OCI-LY1 (cell line): ENCODE measurements at regions not wholly inside any gene's neighbourhood (a gene's known extent, or its start where the extent isn't known, plus 50 kb on each side); places are given as distances from the start of the nearest gene placed in this dataset.

Source experiments
- EZH2 ChIP-seq: fragments of 200-600 bp; sonication (generic), shearing (Covaris generic); IDR thresholded peaks from 2 replicates; pipeline ENCODE4 v1.8.0; 2017; ENCODE audit warnings: borderline replicate concordance, mixed run types, mild to moderate bottlenecking, antibody characterized with exemption, low read length, moderate library complexity, mixed read lengths
- TF ChIP-seq, protein P1 (sequence below): fragments of 200-600 bp; sonication (generic), shearing (Covaris generic); IDR thresholded peaks from 2 replicates; pipeline ENCODE4 v1.5.1; 2017; ENCODE audit warnings: mild to moderate bottlenecking, antibody characterized with exemption, low read length, moderate library complexity, mixed read lengths

DNA sequence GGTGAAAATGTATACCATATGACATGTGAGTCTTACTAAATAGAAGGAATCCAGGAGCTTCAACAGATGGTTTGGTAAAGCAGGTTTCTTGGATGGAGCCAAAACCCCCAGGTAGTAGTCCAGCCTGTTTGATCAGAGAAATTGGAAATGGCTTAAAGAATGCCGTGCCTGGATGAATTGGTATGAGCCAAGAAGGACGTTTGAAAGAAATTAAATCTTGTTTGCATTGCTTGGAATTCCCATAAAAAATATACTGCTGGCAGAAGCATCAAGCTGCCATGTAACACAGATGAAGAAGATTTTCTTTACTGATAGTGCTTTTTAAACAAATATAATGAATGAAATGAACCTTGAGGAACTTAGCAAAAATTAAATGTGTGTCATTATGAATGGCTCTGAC lies 176.3 kb downstream of the NPR3 start:
- TF ChIP-seq, protein P1, sequence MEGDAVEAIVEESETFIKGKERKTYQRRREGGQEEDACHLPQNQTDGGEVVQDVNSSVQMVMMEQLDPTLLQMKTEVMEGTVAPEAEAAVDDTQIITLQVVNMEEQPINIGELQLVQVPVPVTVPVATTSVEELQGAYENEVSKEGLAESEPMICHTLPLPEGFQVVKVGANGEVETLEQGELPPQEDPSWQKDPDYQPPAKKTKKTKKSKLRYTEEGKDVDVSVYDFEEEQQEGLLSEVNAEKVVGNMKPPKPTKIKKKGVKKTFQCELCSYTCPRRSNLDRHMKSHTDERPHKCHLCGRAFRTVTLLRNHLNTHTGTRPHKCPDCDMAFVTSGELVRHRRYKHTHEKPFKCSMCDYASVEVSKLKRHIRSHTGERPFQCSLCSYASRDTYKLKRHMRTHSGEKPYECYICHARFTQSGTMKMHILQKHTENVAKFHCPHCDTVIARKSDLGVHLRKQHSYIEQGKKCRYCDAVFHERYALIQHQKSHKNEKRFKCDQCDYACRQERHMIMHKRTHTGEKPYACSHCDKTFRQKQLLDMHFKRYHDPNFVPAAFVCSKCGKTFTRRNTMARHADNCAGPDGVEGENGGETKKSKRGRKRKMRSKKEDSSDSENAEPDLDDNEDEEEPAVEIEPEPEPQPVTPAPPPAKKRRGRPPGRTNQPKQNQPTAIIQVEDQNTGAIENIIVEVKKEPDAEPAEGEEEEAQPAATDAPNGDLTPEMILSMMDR: no peak
- no peak for TF ChIP-seq EZH2
